AG09309 (cell line): ENCODE measurements at regions not wholly inside any gene's neighbourhood (a gene's known extent, or its start where the extent isn't known, plus 50 kb on each side); places are given as distances from the start of the nearest gene placed in this dataset.

Experiments
- DNase-seq: peaks from one replicate; pipeline ENCODE4 v3.0.0-alpha.2; 2010; ENCODE audit warnings: low read depth
- H3K4me3 ChIP-seq: 2 replicates; pipeline ENCODE4 v1.5.1; 2011; ENCODE audit warnings: mild to moderate bottlenecking, low read depth, low read length, moderate library complexity; ENCODE audit not compliant: control insufficient read depth
- TF ChIP-seq, protein P1 (sequence below): IDR thresholded peaks from 2 replicates; pipeline ENCODE4 v1.5.1; 2011; ENCODE audit warnings: mild to moderate bottlenecking, low read depth, low read length, inconsistent platforms; ENCODE audit not compliant: insufficient read depth, control insufficient read depth; ENCODE audit errors: missing control alignments

DNA sequence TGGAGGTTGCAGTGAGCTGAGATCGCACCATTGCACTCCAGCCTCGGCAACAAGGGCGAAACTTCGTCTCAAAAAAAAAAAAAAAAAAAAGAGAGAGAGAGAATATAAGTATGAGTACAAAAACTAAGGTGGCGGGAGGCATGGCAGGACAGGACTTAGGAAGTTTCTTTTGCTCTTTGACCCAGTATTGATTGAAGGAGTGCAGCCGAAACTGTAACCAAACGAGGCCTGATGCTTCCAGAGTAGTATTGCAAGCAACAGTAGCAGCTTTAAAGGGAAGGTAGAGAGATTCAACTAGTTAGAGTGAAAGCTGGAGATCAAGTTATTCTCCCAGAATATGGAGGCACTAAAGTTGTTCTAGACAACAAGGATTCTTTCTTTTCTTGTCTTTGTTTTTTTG lies 99.2 kb upstream of the CASZ1 start:
- TF ChIP-seq, protein P1, sequence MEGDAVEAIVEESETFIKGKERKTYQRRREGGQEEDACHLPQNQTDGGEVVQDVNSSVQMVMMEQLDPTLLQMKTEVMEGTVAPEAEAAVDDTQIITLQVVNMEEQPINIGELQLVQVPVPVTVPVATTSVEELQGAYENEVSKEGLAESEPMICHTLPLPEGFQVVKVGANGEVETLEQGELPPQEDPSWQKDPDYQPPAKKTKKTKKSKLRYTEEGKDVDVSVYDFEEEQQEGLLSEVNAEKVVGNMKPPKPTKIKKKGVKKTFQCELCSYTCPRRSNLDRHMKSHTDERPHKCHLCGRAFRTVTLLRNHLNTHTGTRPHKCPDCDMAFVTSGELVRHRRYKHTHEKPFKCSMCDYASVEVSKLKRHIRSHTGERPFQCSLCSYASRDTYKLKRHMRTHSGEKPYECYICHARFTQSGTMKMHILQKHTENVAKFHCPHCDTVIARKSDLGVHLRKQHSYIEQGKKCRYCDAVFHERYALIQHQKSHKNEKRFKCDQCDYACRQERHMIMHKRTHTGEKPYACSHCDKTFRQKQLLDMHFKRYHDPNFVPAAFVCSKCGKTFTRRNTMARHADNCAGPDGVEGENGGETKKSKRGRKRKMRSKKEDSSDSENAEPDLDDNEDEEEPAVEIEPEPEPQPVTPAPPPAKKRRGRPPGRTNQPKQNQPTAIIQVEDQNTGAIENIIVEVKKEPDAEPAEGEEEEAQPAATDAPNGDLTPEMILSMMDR: no peak

DNA sequence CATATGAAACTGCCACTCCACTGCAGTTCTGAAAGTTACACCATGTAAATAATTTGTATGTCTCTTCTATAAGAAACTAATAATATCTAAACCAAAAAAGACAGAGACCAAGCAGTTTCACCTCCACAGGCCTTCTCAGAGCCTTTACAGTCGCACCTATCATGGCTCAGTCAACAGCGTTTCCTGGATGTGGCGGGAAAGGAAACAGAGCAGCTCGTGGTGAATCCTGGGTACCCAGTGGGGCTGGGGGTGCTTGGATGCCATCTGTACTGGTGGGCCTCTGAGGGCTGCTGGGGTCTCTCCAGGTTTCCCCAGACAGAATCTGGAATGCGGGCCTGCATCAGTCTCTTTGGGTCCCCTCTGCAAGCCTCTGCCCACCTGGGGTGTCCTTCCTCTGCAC lies 100.2 kb upstream of the CASZ1 start:
- no peak for DNase-seq
- TF ChIP-seq, protein P1: no peak
- H3K4me3 ChIP-seq: no peak overlapping the region

More for the DNA sequence above, 99.2 kb upstream of the CASZ1 start:
- no peak for DNase-seq
- H3K4me3 ChIP-seq: no peak overlapping the region

DNA sequence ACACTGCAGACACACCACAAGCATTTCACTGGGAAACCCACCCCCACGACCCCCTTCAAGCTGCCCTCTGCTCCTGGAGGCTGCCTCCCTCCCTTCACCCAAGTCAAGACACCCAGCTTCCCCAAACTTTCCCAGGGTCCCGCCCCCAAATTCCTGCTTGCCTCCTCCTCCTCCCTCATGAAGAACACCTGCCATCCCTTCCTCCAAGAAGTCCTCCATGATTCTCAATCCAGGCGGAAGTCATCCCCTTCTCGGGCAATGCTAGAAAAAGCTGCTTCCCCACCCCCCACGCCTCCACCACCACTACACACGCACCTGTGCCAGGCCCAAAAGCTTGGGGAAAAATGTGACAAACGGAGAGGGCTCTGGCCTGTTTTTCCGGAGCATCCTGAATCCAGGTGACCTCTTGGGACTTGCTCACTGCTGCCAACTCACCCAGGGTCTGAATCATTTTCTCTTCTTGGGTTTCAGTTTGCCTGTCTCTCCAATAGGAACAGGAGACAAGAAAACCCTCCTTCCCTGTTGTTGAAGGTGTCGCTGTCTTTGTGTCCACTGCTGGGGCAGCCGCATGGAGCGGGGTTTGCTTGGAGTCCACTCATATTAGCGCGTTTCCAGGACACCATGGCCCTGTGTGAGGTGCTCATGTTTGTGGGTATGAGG lies 101.0 kb upstream of the CASZ1 start:
- no peak overlapping the region for H3K4me3 ChIP-seq

DNA sequence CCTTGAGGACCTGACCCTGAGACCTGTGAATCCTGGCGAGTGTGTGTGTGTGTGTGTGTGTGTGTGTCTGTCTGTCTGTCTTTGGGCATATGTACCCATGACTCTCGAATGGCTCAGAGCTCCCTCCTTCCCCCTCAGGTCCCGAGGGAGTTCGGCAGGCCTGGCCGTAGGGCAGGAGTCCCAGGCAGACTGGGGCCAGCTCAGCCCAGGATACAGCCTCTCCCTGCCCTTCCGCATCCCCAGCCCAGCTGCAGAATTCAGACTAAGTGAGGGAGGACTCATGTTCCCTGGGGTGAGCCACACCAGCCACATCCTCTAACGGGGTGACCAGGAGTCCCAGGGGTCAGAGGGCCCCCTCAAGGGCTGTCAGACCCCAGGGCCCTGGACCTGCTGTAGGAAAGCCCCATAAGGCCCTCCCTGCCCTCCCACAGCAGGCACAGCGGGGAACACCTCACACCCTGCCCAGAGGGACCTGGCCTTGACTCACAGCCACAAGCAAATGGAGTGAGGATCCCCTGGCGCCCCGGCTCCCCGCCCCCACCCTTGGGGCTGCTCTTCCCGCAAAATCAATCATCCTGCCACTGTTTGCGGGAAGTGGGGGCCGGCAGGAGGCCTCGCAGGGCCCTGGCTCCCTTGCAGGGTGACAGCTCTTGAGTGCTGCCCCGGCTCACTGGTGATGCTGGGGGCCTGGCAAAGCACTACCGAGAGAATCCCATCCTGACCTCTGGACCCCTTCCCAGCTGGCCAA lies 101.7 kb upstream of the CASZ1 start:
- TF ChIP-seq, protein P1: no peak
- H3K4me3 ChIP-seq: no peak overlapping the region
- DNase-seq: no peak

More for the DNA sequence above, 101.0 kb upstream of the CASZ1 start:
- TF ChIP-seq, protein P1: no peak
- DNase-seq: no peak

DNA sequence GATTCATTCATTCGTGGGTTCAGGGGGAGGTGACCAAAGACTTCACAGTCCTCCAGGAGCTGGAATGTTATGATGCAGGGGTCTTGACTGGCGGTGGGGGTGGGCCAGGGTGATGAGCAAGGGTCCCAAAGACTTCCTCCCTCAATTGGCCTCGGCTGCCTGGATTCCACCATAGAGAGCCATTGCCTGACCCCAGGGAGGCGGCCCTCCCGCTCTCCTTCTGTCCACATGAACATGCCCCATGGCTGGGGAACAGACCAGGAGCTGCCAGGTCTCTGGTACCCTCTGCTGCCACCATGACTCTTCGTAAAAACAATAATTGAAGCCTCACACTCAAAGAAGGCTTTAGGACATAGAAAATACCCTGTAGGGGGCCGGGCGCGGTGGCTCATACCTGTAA lies 102.5 kb upstream of the CASZ1 start:
- TF ChIP-seq, protein P1: no peak
- no peak overlapping the region for H3K4me3 ChIP-seq
- DNase-seq: no peak

DNA sequence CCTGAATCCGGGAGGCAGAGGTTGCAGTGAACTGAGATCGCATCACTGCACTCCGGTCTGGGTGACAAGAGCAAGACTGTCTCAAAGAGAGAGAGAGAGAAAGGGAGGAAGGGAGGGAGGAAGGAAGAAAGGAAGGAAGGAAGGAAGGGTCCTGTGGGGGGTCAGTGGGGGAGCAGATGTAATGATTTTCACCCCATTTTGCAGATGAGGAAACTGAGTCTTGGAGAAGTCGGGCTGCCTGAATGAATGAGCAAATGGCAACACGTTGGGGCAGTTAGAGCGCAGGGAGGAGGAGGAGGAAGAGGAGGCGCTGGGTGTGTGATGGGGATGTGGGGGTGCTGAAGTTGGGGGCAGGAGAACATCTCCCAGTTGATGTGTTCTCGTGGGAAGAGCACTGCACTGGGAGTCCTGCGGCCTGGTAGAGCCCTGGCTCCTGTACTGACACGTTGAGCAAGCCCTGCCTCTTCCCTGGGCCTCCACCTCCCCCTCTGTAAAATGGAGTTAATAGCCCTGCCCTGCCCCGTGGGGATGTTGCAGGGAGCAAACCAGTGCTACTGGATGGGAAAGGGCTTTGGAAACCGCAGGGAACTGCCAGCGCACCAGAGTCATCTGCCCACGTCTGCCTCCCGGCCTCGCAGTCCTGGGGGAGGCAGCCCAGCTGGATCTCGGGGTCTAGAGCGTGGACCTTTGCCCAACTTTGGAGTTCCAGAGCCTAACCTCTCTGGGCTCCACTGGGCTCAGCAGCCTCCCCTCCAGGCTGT lies 103.2 kb upstream of the CASZ1 start:
- no peak overlapping the region for H3K4me3 ChIP-seq
- no peak for DNase-seq
- TF ChIP-seq, protein P1: no peak
